Thoracic aorta (tissue), 2 donors: ENCODE measurements at regions not wholly inside any gene's neighbourhood (a gene's known extent, or its start where the extent isn't known, plus 50 kb on each side); places are given as distances from the start of the nearest gene placed in this dataset.
"Not testable (repeated sequence)": the region's sequence is repeated elsewhere in the genome, so short reads cannot be mapped to it uniquely, and the experiment has no call there.

Experiments
- ATAC-seq: fragments of 150-250 bp; one replicate; pipeline ENCODE4 v1.8.0; 2017; ENCODE audit warnings: low read depth; ENCODE audit not compliant: insufficient number of reproducible peaks, low FRiP score
- DNase-seq: peaks from one replicate; pipeline ENCODE4 v3.0.0-alpha.2; 2020; ENCODE audit warnings: low spot score
- H3K27ac ChIP-seq, 2 donors: fragments of 200-600 bp; sonication (generic); 1 replicate in 1 of 2; 2 replicates in 1 of 2; pipeline ENCODE4 v1.5.1; 2016; ENCODE audit warnings: mild to moderate bottlenecking in 2 of 2, moderate library complexity in 2 of 2
- H3K27me3 ChIP-seq: fragments of 200-600 bp; sonication (generic); replicated peaks from 2 replicates; pipeline ENCODE4 v1.6.0; 2016; ENCODE audit warnings: mild to moderate bottlenecking; ENCODE audit not compliant: insufficient read depth
- H3K36me3 ChIP-seq: fragments of 200-600 bp; sonication (generic); one replicate; pipeline ENCODE4 v1.5.1; 2016
- H3K4me1 ChIP-seq, 2 donors: fragments of 200-600 bp; sonication (generic); 1 replicate in 1 of 2; 2 replicates in 1 of 2; pipeline versions ENCODE4 v1.5.1 to v1.6.0; 2016; ENCODE audit warnings: low read depth in 2 of 2, mild to moderate bottlenecking in 1 of 2; ENCODE audit not compliant: control insufficient read depth in 1 of 2
- H3K4me3 ChIP-seq: fragments of 200-600 bp; sonication (generic); 2 replicates; pipeline ENCODE4 v1.5.1; 2016; ENCODE audit warnings: mild to moderate bottlenecking
- H3K9me3 ChIP-seq: fragments of 200-600 bp; sonication (generic); 2 replicates; pipeline ENCODE4 v1.5.1; 2016
- TF ChIP-seq, protein P1 (sequence below): fragments of 200-600 bp; sonication (generic); IDR thresholded peaks from one replicate; pipeline ENCODE4 v1.5.1; 2019; ENCODE audit warnings: antibody characterized with exemption

DNA sequence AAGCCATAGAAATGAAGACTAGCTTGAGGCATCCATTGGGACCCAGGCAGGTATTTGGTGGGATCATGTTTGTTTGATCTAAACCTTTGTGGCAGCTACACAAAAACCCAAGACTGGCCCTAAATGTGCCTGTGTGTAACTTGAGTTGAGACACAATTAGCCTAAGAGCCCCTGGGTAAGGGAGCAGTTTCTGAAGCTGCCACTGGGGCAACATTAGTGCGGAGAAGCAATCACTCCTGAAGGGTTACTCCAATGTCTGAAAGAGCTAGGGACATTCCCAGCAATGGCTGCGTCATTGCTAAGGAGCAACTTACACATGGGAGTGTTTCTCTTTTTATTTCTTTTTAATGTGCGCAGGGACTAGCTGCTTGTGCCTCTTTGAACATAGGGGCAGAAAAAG lies 67.9 kb upstream of the EEF1E1 start:
- H3K27ac ChIP-seq: no peak overlapping the region
- H3K4me1 ChIP-seq: no peaks in the 10 kb centered on the region
- no peaks in the 10 kb centered on the region for H3K36me3 ChIP-seq
- TF ChIP-seq, protein P1, sequence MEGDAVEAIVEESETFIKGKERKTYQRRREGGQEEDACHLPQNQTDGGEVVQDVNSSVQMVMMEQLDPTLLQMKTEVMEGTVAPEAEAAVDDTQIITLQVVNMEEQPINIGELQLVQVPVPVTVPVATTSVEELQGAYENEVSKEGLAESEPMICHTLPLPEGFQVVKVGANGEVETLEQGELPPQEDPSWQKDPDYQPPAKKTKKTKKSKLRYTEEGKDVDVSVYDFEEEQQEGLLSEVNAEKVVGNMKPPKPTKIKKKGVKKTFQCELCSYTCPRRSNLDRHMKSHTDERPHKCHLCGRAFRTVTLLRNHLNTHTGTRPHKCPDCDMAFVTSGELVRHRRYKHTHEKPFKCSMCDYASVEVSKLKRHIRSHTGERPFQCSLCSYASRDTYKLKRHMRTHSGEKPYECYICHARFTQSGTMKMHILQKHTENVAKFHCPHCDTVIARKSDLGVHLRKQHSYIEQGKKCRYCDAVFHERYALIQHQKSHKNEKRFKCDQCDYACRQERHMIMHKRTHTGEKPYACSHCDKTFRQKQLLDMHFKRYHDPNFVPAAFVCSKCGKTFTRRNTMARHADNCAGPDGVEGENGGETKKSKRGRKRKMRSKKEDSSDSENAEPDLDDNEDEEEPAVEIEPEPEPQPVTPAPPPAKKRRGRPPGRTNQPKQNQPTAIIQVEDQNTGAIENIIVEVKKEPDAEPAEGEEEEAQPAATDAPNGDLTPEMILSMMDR: no peak
- no peak for ATAC-seq
- no peaks in the 10 kb centered on the region for H3K27me3 ChIP-seq
- no peak for DNase-seq
- H3K4me3 ChIP-seq: no peak overlapping the region
- H3K9me3 ChIP-seq: no peaks in the 10 kb centered on the region

DNA sequence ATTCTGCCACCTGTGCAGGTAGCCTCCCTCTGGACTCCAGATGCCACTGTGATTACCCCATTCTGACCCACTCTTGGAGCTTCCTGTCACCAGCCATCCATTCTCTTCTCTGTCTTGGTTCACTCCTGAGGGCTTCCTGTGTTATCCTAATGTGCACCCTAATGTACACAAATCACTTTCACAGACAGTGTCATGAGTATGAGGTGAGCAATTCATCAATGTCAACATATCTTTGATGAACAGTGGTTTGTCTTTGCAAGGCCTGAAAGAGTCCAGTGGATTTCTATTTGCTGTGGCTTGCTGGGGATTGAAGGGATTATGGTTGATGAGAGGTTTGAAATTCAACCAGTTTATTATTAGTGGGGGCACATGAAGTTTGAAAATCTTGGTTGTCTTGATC lies 63.8 kb upstream of the EEF1E1 start:
- H3K9me3 ChIP-seq: no peaks in the 10 kb centered on the region
- no peak for ATAC-seq
- TF ChIP-seq, protein P1: no peak
- no peaks in the 10 kb centered on the region for H3K4me1 ChIP-seq
- H3K36me3 ChIP-seq: no peaks in the 10 kb centered on the region
- no peak overlapping the region for H3K27ac ChIP-seq
- no peak overlapping the region for H3K4me3 ChIP-seq
- no peak for DNase-seq
- no peaks in the 10 kb centered on the region for H3K27me3 ChIP-seq

DNA sequence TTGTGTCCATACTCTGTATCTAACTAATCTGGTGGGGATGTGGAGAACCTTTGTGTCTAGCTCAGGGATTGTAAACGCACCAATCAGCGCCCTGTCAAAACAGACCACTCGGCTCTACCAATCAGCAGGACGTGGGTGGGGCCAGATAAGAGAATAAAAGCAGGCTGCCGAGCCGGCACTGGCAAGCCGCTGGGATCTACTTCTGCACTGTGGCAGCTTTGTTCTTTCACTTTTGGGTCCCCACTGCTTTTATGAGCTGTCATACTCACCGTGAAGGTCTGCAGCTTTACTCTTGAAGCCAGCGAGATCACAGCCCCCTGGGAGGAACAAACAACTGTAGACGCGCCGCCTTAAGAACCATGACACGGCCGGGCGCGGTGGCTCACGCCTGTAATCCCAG lies 62.7 kb upstream of the EEF1E1 start:
- not testable (repeated sequence) for H3K27ac ChIP-seq, H3K27me3 ChIP-seq, DNase-seq, H3K9me3 ChIP-seq, ATAC-seq, H3K4me1 ChIP-seq, H3K36me3 ChIP-seq, H3K4me3 ChIP-seq

- DNase-seq, H3K9me3 ChIP-seq, ATAC-seq: not testable (repeated sequence)
Measured at GRCh38 chr6:8164281-8164680, 61.9 kb upstream of the EEF1E1 start.

DNA sequence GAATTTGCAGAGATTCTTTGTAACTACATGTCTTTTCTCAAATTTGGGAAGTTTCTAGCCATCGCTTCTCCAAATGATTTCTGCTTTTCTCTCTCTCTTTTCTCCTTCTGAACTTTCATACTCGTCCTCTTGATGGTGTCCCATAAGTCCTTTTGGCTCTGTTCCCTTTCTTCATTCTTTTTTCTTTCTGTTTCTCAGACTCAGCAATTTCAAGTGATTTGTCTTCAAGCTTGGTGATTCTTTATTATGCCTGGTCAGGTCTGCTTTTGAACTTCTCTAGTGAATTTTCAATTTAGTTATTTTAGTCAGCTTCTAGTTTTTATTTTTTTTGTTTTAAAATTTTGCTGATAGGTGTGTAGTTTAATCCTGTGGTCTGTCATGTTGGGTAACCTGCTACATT lies 57.6 kb upstream of the EEF1E1 start:
- TF ChIP-seq, protein P1: no peak
- DNase-seq (no peak), ATAC-seq (no peak)
- Histone ChIP-seq H3K4me1 (no peaks in the 10 kb centered on the region), H3K36me3 (no peaks in the 10 kb centered on the region), H3K4me3 (no peak overlapping the region), H3K9me3 (no peaks in the 10 kb centered on the region), H3K27ac (no peak overlapping the region), H3K27me3 (no peaks in the 10 kb centered on the region)

More at GRCh38 chr6:8164281-8164680, 61.9 kb upstream of the EEF1E1 start:
- H3K4me1 ChIP-seq, H3K27me3 ChIP-seq, H3K4me3 ChIP-seq, H3K36me3 ChIP-seq, H3K27ac ChIP-seq: not testable (repeated sequence)

- Histone ChIP-seq H3K27ac (no peak overlapping the region), H3K4me3 (no peak overlapping the region), H3K36me3 (no peaks in the 10 kb centered on the region), H3K27me3 (no peaks in the 10 kb centered on the region), H3K9me3 (no peaks in the 10 kb centered on the region), H3K4me1 (no peaks in the 10 kb centered on the region)
- TF ChIP-seq, protein P1: no peak
- ATAC-seq (no peak), DNase-seq (no peak)
Measured at GRCh38 chr6:8157839-8158238, 55.5 kb upstream of the EEF1E1 start.
